ENCODE measurements at regions not wholly inside any gene's neighbourhood (a gene's known extent, or its start where the extent isn't known, plus 50 kb on each side); places are given as distances from the start of the nearest gene placed in this dataset.
A peak's percentile ranks its signal among the peaks of the same experiment; 100 is the strongest.

DNA sequence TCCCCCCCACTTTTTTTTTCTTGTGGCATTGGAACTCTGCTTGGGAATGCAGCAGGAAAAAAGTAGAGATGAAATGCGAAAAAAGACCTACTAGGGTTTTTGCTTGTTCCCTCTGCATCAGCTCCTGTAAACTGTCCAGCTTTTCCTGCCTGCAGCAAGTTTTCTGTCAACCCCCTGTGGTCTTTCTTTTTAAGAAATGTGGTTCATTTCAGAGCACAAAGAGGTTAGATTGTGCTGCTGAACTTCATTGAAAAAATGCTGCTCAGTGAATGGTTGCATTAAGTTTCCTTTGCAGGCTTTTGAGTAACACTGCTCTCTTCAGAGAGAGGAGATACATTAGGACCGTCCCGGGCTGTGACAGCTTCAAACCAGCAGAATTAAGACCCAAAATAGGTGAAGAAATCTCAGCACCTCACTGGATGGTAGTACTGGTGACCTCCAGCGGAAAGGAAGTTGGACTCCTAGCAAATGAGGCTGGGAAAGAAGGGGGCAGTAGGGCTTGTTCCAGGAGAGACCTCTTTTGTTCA lies 80.7 kb downstream of the NDUFS5 start:
- peaks cover 41% of the 10 kb centered on the region for H3K4me1 ChIP-seq
- Mint-ChIP-seq H3K9me3 (no peaks in the 10 kb centered on the region), H3K36me3 (peaks cover 2% of the 10 kb centered on the region), H3K4me1 (peaks cover 41% of the 10 kb centered on the region), H3K27me3 (ENCODE audit: insufficient read depth, low read depth) (peaks cover 3% of the 10 kb centered on the region), H3K27ac (no peak overlapping the region), H3K4me3 (no peak overlapping the region)
- H3K4me2 ChIP-seq, result peak overlapping the region; percentile 96
- no peak overlapping the region for H2AFZ ChIP-seq (replicated peaks)
- peak overlapping the region; percentile 97 for H3K27ac ChIP-seq
- H3K79me2 ChIP-seq (ENCODE audit: low read depth), result peaks cover 87% of the 10 kb centered on the region
- peaks cover 34% of the 10 kb centered on the region for H4K20me1 ChIP-seq (ENCODE audit: low read depth)
- no peaks in the 10 kb centered on the region for H3K27me3 ChIP-seq
- peak; percentile 58 for DNase-seq (ENCODE audit: low spot score)
- H3K4me3 ChIP-seq, result peak overlapping the region; percentile 70
- no peaks in the 10 kb centered on the region for H3K36me3 ChIP-seq
- peaks cover 57% of the 10 kb centered on the region for H3F3A ChIP-seq (ENCODE audit: low read depth)
- no peaks in the 10 kb centered on the region for H3K9me3 ChIP-seq (ENCODE audit: low read depth)
- peak overlapping the region; percentile 69 for H3K9ac ChIP-seq
- TF ChIP-seq EZH2phosphoT487 (IDR thresholded peaks at IDR 0.05), result no peak
- TF ChIP-seq, protein P1, sequence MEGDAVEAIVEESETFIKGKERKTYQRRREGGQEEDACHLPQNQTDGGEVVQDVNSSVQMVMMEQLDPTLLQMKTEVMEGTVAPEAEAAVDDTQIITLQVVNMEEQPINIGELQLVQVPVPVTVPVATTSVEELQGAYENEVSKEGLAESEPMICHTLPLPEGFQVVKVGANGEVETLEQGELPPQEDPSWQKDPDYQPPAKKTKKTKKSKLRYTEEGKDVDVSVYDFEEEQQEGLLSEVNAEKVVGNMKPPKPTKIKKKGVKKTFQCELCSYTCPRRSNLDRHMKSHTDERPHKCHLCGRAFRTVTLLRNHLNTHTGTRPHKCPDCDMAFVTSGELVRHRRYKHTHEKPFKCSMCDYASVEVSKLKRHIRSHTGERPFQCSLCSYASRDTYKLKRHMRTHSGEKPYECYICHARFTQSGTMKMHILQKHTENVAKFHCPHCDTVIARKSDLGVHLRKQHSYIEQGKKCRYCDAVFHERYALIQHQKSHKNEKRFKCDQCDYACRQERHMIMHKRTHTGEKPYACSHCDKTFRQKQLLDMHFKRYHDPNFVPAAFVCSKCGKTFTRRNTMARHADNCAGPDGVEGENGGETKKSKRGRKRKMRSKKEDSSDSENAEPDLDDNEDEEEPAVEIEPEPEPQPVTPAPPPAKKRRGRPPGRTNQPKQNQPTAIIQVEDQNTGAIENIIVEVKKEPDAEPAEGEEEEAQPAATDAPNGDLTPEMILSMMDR (IDR thresholded peaks at IDR 0.05), result no peak
- TF ChIP-seq EZH2 (IDR thresholded peaks at IDR 0.05), result no peak

DNA sequence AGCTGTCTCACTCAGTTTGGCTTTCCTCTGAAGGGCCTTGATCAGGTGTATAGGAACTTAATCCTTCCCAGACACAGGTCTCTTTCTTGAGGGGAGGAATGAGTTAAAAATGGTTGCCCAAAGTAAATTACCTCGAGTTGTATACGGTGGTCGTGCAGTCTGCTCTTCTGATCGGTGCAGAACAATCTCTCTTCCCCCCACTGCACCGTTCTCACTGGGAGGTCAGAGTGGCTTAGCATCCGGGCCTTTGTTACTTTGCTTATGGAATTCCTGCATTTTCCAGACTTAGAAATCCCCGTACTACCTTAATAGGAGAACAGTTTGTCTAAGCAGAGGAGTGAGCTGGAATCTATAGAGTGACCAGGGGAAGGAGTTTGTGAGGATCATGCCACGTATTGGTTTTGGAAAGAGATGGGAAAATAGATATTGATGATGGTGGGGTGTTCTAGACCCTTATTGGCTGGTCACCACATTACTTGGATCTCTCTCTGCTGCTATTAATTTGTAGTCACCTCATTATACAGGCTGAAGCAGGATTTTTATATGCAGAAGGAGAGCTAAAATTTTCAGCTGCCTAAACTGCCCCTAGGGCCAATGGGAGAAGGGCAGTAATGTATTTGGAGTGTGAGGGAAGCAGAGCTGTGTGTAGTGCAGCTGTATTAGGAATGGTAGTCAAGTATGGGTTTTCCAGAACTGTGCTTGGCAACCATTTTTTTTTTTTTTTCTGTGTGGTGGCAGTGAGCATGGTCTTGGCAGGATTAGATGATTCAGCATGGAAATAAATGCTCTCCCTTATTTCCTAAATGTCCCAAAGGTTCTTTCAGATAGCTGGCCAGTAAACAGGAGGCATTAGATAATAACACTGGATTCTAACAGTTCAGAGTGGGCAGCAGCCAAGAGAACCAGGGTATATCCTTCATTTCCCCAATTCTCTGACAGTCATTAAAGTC lies 81.5 kb downstream of the NDUFS5 start:
- H4K20me1 ChIP-seq (ENCODE audit: low read depth), result peaks cover 34% of the 10 kb centered on the region
- peak overlapping the region; percentile 97 for H3K27ac ChIP-seq
- H3K4me1 ChIP-seq, result peaks cover 41% of the 10 kb centered on the region
- H3K4me2 ChIP-seq, result peak overlapping the region; percentile 96
- H3K9me3 ChIP-seq (ENCODE audit: low read depth), result no peaks in the 10 kb centered on the region
- peak; percentile 80 for DNase-seq (ENCODE audit: low spot score)
- no peak overlapping the region for H3K4me3 Mint-ChIP-seq
- TF ChIP-seq EZH2phosphoT487 (IDR thresholded peaks at IDR 0.05), result no peak
- no peak for TF ChIP-seq EZH2 (IDR thresholded peaks at IDR 0.05)
- TF ChIP-seq, protein P1 (IDR thresholded peaks at IDR 0.05), result no peak
- no peaks in the 10 kb centered on the region for H3K9me3 Mint-ChIP-seq
- no peak overlapping the region for H3K9ac ChIP-seq
- no peaks in the 10 kb centered on the region for H3K36me3 ChIP-seq
- H3F3A ChIP-seq (ENCODE audit: low read depth), result peaks cover 51% of the 10 kb centered on the region
- peaks cover 94% of the 10 kb centered on the region for H3K79me2 ChIP-seq (ENCODE audit: low read depth)
- peak overlapping the region; percentile 70 for H3K4me3 ChIP-seq
- H2AFZ ChIP-seq (replicated peaks), result no peak overlapping the region
- H3K36me3 Mint-ChIP-seq, result peaks cover 2% of the 10 kb centered on the region
- no peak overlapping the region for H3K27ac Mint-ChIP-seq
- peaks cover 36% of the 10 kb centered on the region for H3K4me1 Mint-ChIP-seq
- H3K27me3 Mint-ChIP-seq (ENCODE audit: insufficient read depth, low read depth), result peaks cover 3% of the 10 kb centered on the region
- no peaks in the 10 kb centered on the region for H3K27me3 ChIP-seq

DNA sequence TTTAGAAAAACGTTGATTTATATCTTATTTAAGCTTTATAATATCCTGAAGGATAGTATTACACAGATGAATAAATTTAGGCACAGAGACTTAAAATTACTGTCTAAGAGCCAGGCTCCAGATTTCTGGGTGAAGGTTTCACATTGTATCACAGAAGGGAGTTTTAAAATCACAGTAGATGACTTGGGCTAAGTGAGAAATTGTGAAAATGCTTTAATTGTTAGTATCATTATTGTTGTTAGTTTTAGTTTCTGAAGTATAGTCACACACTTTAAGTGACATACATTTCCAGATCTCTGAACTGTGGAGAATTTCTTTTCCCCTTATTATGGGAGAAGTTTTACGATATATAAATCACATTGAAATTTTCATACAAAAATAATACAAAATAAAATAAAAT lies 83.5 kb downstream of the NDUFS5 start:
- H3K9ac ChIP-seq, result no peak overlapping the region
- no peaks in the 10 kb centered on the region for H3K36me3 ChIP-seq
- H3K4me2 ChIP-seq, result no peak overlapping the region
- H3F3A ChIP-seq (ENCODE audit: low read depth), result peaks cover 30% of the 10 kb centered on the region
- H2AFZ ChIP-seq (replicated peaks), result no peak overlapping the region
- Mint-ChIP-seq H3K27ac (peak overlapping the region; percentile 27), H3K9me3 (no peaks in the 10 kb centered on the region), H3K4me3 (no peak overlapping the region), H3K27me3 (ENCODE audit: insufficient read depth, low read depth) (peaks cover under 1% of the 10 kb centered on the region), H3K36me3 (peaks cover 10% of the 10 kb centered on the region), H3K4me1 (peaks cover 15% of the 10 kb centered on the region)
- H3K79me2 ChIP-seq (ENCODE audit: low read depth), result peaks cover 100% of the 10 kb centered on the region
- peaks cover 54% of the 10 kb centered on the region for H4K20me1 ChIP-seq (ENCODE audit: low read depth)
- TF ChIP-seq, protein P1 (IDR thresholded peaks at IDR 0.05), result no peak
- no peak for TF ChIP-seq EZH2 (IDR thresholded peaks at IDR 0.05)
- no peak for TF ChIP-seq EZH2phosphoT487 (IDR thresholded peaks at IDR 0.05)
- no peak overlapping the region for H3K4me3 ChIP-seq
- no peaks in the 10 kb centered on the region for H3K27me3 ChIP-seq
- H3K4me1 ChIP-seq, result peaks cover 24% of the 10 kb centered on the region
- no peak for DNase-seq (ENCODE audit: low spot score)
- no peak overlapping the region for H3K27ac ChIP-seq
- no peaks in the 10 kb centered on the region for H3K9me3 ChIP-seq (ENCODE audit: low read depth)
